DOHH2 (cell line): ENCODE measurements at regions not wholly inside any gene's neighbourhood (a gene's known extent, or its start where the extent isn't known, plus 50 kb on each side); places are given as distances from the start of the nearest gene placed in this dataset.

Experiments used
- CTCF ChIP-seq: fragments of 200-600 bp; sonication (generic); IDR thresholded peaks from one replicate; pipeline ENCODE4 v1.5.1; 2014; ENCODE audit warnings: antibody characterized with exemption, mild to moderate bottlenecking, low read depth, low read length; ENCODE audit not compliant: poor library complexity, severe bottlenecking
- EZH2phosphoT487 ChIP-seq: fragments of 200-600 bp; sonication (generic); IDR thresholded peaks from 2 replicates; pipeline ENCODE4 v1.6.1; 2017; ENCODE audit warnings: borderline replicate concordance, mild to moderate bottlenecking, antibody characterized with exemption, low read length, moderate library complexity, mixed read lengths

- no peak for TF ChIP-seq CTCF
- TF ChIP-seq EZH2phosphoT487, result no peak
Measured at GRCh38 chrX:9394212-9394611, 70.6 kb upstream of the TBL1X start.
